HUDEP-2 (cell line): ENCODE measurements at regions not wholly inside any gene's neighbourhood (a gene's known extent, or its start where the extent isn't known, plus 50 kb on each side); places are given as distances from the start of the nearest gene placed in this dataset.
A peak's percentile ranks its signal among the peaks of the same experiment; 100 is the strongest.
"Not testable (repeated sequence)": the region's sequence is repeated elsewhere in the genome, so short reads cannot be mapped to it uniquely, and the experiment has no call there.

Source experiments
- DNase-seq, 76 experiments: peaks; one replicate each; lab custom pipeline; 2025; ENCODE audit not compliant: unreplicated experiment in 76 of 76; lab: John Stamatoyannopoulos, UW

DNA sequence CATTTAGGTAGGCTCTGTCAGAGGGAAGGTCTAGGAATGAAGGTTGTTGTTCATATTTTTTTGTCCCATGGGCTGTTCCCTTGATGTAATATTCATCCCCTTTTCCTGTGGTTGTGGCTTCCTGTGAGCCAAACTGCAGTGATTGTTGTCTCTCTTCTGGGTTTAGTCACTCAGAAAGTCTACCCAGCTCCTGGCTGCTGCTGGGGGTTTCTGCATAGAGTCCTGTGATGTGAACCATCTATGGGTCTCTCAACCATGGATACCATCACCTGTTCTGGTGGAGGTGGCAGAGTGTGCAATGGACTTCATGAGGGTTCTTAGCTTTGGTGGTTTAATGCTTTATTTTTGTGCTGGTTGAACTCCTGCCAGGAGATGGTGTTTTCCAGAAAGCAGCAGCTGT is 122.8 kb downstream of the ZC4H2 start:
- DNase-seq = no peak

DNA sequence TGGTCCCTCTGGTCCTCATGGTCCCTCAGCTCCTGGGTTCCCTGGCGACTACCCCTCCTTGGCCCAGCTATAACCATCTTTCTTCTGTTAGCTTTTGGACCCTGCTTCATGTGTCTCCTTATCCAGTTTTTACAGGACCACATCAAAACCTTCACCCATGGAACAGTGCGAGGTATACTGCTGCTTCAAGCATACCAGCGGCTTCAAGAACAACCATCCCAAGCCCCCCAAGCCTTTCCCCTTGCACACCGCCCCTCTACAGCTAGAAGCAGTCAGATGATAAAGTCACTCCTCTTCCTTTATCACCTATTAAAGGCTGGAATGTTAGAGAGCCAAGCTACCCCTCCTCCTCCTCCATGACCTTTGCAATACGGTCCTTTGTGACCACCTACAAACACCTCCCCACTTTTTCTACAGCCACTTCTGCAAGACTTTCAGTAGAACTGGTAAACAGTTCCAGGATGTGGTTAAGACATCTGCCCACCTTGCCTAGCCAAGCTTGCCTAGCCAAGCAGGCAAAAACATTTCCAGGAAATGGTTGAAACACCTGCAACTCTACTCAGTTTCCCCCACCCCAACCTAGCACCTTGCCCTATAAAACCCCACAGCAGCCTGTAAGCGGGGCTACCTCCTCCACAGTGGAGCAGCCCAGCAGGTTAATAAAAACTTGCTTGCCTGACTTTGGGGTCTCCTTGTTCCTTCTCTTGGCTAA is 125.7 kb downstream of the ZC4H2 start:
- no peak for DNase-seq

DNA sequence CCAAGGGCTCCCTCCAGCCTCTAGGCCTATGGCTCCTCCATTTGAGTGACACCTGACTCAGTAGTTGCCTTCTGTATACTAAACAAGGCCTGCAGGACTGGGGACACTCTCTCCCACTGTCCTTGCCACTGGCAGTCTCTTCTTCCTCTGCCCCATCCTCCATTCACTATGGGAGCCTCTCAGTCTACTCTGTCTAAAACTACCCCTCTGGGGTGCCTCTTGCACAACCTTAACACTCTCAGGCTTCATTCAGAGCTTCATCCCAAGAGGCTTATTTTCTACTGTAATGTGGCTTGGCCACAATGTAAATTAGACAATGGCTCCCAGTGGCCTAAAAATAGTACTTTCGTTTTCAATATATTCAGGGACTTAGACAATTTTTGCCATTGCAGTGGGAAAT is 133.0 kb downstream of the ZC4H2 start:
- no peak for DNase-seq

DNA sequence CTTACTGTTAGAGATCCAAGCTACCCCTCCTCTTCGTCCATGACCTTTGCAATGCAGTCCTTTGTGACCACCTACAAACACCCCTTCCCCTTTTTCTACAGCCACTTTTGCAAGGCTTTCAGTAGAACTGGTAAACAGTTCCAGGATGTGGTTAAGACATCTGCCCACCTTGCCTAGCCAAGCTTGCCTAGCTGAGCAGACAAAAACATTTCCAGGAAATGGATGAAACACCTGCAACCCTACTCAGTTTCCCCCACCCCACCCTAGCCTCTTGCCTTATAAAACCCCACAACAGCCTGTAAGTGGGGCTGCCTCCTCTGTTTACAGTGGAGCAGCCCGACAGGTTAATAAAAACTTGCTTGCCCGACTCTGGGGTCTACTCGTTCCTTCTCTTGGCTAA is 133.8 kb downstream of the ZC4H2 start:
- DNase-seq = no peak

DNA sequence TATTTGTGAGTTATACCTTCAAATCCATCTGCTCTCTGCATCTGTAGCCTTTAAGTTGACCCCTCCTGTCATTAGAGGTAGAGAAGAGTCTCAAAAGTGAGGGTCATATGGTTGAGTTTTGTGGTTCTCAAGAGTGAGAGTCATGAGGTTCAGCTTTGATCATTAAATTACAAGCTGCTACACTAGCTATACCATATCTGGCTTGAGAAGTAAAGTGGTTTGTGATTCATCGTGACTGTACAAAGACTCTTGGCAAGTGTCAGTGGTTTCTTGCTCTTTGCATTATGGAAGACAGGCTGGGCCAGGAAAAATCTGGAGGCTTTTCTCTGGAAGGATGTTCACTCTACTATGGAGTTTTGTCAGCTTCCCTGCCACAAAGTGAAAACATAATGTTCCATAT is 170.6 kb downstream of the ZC4H2 start:
- DNase-seq = no peak

DNA sequence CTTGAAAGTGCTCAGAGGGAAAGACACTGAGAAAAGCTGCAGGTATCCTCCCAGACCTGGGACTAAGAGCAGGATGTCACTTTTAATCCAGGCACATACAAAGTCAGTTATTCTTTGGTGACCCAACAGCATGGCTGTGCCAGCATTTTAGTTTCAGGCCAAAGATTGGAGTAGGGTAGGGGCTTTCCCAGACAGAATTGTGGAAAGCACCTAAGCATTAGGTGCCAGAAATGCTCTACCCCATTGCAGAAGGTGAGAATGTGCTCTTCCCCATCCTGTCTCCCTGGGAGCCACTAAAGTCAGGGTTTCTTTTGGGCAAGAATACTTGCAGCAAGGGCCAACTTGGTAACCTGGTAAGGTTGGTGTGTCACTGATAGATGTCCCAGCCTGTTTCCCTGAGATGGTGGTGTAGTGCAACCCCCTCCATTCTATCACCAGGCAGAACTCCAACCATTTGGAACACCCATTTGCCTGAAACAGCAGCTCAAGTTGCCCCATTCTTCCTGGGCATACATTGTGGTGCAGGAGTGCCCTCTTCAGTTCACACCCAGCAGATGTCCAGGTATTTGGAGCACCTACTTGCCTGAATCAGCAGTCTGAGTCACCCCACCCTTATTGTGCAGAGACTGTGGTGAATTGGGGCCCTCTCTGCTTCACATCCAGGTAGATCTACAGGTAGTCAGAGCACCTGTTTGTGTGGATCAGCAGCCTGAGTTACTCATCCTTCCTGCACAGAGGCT is 183.5 kb downstream of the ZC4H2 start:
- DNase-seq = no peak

DNA sequence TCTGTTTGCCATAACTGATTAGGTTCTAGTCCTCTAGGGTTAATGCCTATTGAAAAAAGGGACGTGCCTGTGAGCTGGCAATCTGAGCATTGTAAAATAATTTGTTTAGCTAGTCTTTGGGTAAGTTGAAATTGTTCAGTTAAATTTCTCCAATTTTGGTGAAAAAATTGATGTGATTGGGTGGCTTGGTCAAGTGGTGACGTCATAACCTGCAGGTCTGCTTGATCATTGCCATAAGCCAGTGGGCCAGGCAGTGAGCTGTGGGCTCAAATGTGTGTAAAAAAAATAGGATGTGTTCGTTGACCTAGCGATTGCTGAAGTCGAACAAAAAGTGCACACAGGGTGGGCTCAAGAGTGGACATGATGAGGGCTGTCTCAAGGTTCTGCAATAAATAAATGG is 193.3 kb downstream of the ZC4H2 start:
- no peak for DNase-seq

DNA sequence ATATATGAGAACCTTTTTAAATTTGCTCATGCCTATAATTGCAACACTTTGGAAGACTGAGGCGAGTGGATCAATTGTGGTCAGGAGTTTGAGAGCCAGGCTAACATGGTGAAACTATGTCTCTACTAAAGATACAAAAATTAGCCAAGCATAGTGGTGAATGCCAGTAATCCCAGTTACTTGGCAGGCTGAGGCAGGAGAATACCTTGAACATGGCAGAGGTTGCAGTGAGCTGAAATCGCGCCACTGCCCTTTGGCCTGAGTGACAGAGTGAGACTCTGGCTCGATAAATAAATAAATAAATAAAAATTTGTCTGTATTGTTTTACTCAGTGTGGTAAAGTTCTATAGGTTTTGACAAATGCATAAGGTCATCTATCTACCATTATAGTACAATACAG is 218.2 kb downstream of the ZC4H2 start:
- no peak for DNase-seq

DNA sequence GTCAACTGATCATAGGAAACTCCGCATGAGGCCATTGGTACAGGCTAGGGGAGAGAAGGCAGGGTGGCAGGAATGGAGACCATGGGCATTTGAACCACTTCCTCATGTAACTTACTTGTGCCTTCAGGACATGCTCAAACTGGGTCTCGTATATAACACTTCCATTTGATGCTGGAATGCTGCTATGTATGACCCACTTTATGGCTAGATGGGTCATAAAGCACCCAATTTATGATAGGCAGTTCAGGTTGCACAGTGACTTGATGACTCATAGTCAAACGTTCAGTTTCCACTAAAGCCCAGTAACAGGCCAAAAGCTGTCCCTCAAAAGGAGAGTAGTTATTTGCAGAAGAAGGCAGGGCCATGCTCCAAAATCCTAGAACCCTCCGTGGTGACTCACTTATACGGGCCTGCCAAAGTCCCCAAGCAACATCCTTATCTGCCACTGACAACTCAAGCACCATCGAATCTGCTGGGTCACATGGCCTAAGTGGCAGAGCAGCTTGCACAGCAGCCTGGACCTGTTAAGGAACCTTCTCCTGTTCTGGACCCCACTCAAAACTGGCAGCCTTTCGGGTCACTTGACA is 236.4 kb downstream of the ZC4H2 start:
- DNase-seq = peak in 10 of 76 experiments; percentile 0 to 57 (median 18)

DNA sequence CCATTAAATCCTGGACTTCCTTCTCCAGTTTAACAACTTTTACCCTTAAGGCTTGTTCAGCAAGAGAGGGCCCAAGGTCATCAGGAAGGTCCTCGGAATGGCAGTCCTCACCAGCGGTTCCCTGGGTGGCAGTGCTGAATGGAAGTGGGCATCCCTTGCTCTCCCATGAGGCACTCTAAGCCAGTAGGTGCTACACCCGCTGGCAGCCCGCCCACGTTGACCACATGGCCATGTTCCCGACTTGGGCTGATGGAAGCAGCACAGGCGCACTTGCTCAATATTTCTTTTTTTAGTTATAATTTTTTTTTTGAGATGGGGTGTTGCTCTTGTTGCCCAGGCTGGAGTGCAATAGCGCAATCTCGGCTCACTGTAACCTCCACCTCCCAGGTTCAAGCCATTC is 277.9 kb downstream of the ZC4H2 start:
- no peak for DNase-seq

DNA sequence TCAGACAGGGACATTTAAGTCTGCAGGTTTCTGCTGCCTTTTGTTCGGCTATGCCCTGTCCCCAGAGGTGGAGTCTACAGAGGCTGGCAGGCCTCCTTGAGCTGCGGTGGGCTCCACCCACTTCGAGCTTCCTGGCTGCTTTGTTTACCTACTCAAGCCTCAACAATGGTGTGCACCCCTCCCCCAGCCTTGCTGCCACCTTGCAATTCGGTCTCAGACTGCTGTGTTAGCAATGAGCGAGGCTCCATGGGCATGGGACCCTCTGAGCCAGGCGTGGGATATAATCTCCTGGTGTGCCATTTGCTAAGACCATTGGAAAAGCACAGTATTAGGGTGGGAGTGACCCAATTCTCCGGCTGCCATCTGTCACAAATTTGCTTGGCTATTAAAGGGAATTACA is 280.9 kb downstream of the ZC4H2 start:
- DNase-seq = not testable (repeated sequence)

DNA sequence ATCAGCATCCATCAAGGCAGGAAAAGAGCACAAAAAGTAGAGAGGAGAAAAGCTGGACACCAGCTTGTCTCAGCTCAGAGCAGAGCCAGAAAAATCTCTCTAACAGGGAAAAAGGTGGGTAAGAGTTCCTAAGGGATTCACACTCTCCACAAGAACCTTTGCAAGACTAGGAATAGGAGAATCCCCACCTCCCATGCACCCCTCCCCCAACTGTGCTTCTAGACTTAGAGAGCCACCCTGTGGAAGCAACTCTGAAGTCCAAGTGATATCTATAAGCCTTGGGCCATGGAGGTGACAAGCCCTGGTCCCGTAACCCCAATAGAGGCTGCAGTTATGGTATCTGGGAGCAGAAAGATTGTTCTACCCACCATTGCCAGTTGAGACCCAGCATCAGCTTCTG is 267.6 kb upstream of the MTMR8 start:
- no peak for DNase-seq

DNA sequence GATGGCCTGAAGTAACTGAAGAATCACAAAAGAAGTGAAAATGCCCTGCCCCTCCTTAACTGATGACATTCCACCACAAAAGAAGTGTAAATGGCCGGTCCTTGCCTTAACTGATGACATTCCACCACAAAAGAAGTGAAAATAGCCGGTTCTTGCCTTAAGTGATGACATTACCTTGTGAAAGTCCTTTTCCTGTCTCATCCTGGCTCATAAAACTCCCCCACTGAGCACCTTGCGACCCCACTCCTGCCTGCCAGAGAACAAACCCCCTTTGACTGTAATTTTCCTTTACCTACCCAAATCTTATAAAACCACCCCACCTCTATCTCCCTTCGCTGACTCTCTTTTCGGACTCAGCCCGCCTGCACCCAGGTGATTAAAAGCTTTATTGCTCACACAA is 262.0 kb upstream of the MTMR8 start:
- DNase-seq = not testable (repeated sequence)

DNA sequence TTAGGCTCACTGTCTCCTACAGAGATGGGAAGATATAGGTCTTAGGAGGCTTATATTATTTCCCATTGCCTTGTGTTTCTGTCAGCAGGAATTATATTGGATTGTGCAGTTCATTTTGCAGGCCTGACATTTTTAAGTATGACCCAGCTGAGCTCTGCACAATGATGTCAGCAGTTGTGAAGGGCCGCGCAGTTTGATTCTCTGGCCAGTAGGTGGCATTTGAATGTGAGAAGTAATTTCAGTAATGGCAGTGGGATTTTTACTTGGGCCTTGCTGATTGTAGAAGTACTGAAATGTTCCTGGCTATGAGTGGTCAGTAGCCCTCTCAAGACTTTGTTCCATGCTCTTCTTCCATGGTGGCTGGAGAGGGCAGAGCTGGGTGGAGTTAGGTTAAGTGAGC is 247.2 kb upstream of the MTMR8 start:
- peak in 1 of 76 experiments; percentile 0 for DNase-seq
